GM18907 (cell line): ENCODE measurements at regions not wholly inside any gene's neighbourhood (a gene's known extent, or its start where the extent isn't known, plus 50 kb on each side); places are given as distances from the start of the nearest gene placed in this dataset.
"Not testable (repeated sequence)": the region's sequence is repeated elsewhere in the genome, so short reads cannot be mapped to it uniquely, and the experiment has no call there.

Experiments
- ATAC-seq: cut with Tn5 transposase; IDR thresholded peaks from one replicate; pipeline ENCODE4 v1.9.1; 2021; ENCODE audit warnings: mild to moderate bottlenecking, moderate library complexity; ENCODE audit not compliant: unreplicated experiment

GRCh38 chr2:34875091-34875745 is 1276.1 kb upstream of the FAM98A start:
- no peak for ATAC-seq

GRCh38 chr2:34853646-34854045 is 1254.5 kb upstream of the FAM98A start:
- ATAC-seq: no peak

GRCh38 chr2:34851804-34852203 is 1252.7 kb upstream of the FAM98A start:
- no peak for ATAC-seq

DNA sequence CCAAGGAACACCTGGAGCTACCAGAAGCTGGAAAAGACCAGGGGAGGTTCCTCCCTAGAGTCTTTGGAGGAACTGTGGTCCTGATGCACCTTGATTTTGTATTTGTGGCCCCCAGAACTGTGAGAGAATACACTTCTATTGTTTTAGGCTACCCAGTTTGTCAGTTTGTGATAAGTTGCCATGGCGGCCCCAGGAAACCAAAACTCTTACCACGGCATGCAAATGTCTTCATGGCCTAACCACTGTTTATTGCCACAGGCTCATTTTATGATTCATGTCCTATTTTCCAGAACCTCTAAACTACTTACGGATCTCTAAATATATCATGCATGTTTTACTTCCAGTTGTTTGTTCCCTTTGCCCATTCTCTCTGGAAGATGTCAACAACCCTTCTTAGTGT is 1250.7 kb upstream of the FAM98A start:
- no peak for ATAC-seq

- no peak for ATAC-seq
These were observed 1249.6 kb upstream of the FAM98A start for GRCh38 chr2:34848691-34849090.

DNA sequence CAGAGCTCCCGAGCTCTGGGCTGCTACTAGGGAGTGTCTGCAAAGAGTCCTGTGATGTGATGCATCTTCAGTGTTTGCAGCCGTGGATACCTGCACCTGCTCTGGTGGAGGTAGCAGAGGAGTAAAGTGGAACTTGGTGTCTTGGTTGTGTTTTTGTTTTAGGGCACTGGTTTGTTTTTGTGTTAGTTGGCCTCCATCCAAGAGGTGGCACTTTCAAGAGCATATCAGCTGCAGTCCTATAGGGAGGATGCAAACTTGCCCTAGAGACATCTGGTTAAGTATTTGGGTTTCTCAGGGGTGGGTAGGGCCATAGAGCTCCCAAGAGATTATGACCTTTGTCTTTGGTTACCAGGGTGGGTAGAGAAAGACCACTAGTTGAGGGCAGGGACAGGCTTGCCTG is 1249.0 kb upstream of the FAM98A start:
- no peak for ATAC-seq

GRCh38 chr2:34844629-34845028 is 1245.5 kb upstream of the FAM98A start:
- ATAC-seq: no peak

- ATAC-seq: no peak
These were observed 1239.3 kb upstream of the FAM98A start for GRCh38 chr2:34838408-34838807.

- ATAC-seq: no peak
These were observed 1237.3 kb upstream of the FAM98A start for GRCh38 chr2:34836361-34836760.

DNA sequence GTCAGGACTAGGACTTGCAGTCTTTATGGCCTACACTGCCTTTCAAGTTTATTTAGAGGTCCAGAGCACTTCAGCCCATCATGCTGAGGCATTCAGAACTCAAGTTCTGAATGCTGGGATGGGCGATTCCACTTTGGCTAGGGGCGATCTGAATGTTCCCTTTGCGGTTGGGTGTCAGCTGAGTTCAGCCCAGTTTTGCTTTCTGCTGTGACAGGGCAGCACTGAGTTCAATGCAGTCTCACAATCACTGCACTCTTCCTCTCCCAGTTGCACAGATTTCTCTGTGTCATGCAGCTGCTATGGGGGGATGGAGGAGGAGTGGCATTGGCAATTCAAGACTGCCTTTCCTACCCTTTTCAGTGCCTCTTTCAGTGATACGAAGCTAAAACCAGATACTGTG is 1232.0 kb upstream of the FAM98A start:
- ATAC-seq: no peak

DNA sequence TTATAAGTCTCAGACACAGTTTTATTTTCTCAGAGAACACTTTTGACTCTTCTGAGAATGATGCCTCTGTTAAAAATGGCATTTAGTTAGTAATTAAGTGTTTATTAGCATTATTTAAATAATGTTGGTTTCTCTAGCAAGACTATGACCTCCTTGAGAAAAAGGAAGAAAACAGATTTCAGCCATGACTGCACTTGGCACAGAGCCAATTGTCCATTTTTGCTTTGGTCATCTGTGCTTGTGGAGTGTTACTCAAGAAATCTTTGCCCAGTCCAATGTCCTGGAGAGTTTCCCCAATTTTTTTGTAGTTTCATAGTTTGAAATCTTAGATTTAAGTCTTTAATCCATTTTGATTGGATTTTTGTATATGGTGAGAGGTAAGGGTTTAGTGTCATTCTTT is 1229.4 kb upstream of the FAM98A start:
- no peak for ATAC-seq

- no peak for ATAC-seq
These were observed 1228.3 kb upstream of the FAM98A start for GRCh38 chr2:34827398-34827797.

- ATAC-seq: no peak
These were observed 1226.6 kb upstream of the FAM98A start for GRCh38 chr2:34825686-34826085.

DNA sequence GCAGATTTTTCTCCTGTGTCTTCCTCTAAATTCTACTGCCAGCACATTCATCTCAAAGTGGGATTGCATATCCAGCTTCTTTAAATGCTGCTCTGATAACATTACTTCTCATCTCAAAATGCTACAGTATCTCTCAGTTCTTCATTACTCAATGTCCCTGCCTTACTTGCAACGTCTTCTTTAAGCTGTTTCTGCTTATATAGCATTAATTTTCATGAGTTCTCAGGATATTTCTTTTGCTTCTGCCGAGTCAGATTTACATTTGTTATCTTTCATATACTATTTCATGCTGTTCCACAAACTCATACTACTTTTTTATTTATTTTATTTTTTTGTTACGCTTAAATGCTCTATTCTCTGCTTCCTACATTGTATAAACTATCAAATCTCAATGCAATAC is 1223.5 kb upstream of the FAM98A start:
- no peak for ATAC-seq

GRCh38 chr2:34815052-34815741 is 1216.1 kb upstream of the FAM98A start:
- ATAC-seq: no peak

GRCh38 chr2:34810456-34810855 is 1211.4 kb upstream of the FAM98A start:
- no peak for ATAC-seq

DNA sequence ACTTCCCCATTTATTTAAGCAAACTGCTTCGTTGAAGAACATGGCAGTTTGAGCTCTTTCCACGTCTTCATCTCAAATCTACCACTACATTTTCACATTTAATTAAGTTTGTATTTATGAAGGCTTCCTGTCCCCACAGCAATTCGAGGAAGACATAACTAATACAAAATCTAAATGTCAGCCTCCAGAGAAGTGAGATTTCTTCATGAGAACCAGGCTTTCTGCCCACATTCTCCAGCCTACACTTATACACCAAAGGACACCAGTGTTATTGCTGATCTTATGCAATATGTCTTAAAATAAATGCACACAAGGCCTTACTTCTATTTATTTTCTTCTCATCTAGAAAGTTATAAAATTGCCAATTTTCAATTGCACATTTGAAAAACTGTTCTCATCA is 1209.3 kb upstream of the FAM98A start:
- ATAC-seq: no peak

DNA sequence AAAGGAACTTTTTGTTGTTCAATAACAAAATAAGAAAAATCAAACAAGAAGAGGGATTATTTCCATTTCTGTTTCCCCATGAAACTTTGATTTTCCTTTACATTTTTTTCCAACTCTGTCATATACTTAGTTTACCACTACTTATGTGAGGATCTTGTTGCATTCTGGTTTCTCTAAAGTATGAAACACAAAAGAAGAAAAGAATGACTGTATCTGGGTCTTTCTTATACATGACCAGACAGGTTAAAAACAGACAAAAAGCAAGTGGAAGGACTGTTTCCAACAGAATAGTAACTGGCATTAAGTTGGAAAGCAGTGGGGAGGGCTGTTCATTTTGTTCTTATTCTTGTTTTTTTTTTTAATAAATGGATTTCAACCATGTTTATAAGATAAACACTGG is 1207.8 kb upstream of the FAM98A start:
- no peak for ATAC-seq

DNA sequence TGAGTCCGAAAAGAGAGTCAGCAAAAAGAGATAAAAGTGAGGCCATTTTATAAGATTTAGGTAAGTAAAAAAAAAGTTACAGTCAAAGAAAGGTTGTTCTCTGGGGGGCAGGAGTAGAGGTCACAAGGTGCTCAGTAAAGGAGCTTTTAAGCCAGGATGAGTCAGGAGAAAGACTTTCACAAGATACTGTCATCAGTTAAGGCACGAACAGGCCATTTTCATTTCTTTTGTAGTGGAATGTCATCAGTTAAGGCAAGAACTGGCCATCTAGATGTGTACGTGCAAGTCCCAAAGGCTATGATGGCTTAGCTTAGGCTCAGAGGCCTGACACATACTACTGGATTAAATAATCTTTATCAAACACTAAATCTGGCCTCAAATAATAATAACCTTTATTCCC is 1207.3 kb upstream of the FAM98A start:
- ATAC-seq: no peak

GRCh38 chr2:34799556-34799955 is 1200.5 kb upstream of the FAM98A start:
- ATAC-seq: no peak

DNA sequence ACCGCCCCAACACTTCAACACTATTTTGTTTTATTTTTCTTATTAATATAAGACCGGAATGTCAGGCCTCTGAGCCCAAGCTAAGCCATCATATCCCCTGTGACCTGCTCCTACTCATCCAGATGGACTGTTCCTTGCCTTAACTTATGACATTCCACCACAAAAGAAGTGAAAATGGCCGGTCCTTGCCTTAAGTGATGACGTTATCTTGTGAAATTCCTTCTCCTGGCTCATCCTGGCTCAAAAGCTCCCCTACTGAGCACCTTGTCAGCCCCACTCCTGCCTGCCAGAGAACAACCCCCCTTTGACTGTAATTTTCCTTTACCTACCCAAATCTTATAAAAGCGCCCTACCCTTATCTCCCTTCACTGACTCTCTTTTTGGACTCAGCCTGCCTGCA is 1196.5 kb upstream of the FAM98A start:
- ATAC-seq: not testable (repeated sequence)

GRCh38 chr2:34789169-34789568 is 1190.1 kb upstream of the FAM98A start:
- no peak for ATAC-seq

- ATAC-seq: no peak
These were observed 1188.2 kb upstream of the FAM98A start for GRCh38 chr2:34787341-34787740.
